HCT116 (cell line): ENCODE measurements at regions not wholly inside any gene's neighbourhood (a gene's known extent, or its start where the extent isn't known, plus 50 kb on each side); places are given as distances from the start of the nearest gene placed in this dataset.
"Not testable (repeated sequence)": the region's sequence is repeated elsewhere in the genome, so short reads cannot be mapped to it uniquely, and the experiment has no call there.

Source experiments
- CBX3 ChIP-seq: IDR thresholded peaks from 2 replicates; pipeline ENCODE4 v1.6.1; 2012; ENCODE audit warnings: low read depth
- CTCF ChIP-seq, 3 experiments: fragments of 200-600 bp in 1 of 3; sonication (generic) in 1 of 3; IDR thresholded peaks in 2 of 3; conservative IDR thresholded peaks in 1 of 3; 2 replicates each; pipeline ENCODE4 v1.5.1; 2012 to 2017; ENCODE audit warnings: low read depth in 2 of 3, low read length in 2 of 3, antibody characterized with exemption in 1 of 3, borderline replicate concordance in 1 of 3, control low read depth in 1 of 3, mild to moderate bottlenecking in 1 of 3, mixed read lengths in 1 of 3, mixed run types in 1 of 3, moderate library complexity in 1 of 3; ENCODE audit not compliant: insufficient read depth in 1 of 3
- EGR1 ChIP-seq: IDR thresholded peaks from 2 replicates; pipeline ENCODE4 v1.6.1; 2012; ENCODE audit warnings: low read depth
- MAX ChIP-seq: IDR thresholded peaks from 2 replicates; pipeline ENCODE4 v1.6.1; 2012
- POLR2AphosphoS5 ChIP-seq: IDR thresholded peaks from 2 replicates; pipeline ENCODE4 v1.6.1; 2011; ENCODE audit warnings: mild to moderate bottlenecking, low read depth, low read length, moderate library complexity
- RAD21 ChIP-seq: IDR thresholded peaks from 2 replicates; pipeline ENCODE4 v1.6.1; 2012; ENCODE audit warnings: low read depth, mild to moderate bottlenecking
- REST ChIP-seq: IDR thresholded peaks from 2 replicates; pipeline ENCODE4 v1.6.1; 2012; ENCODE audit warnings: low read depth
- SP1 ChIP-seq: IDR thresholded peaks from 2 replicates; pipeline ENCODE4 v1.6.1; 2012; ENCODE audit warnings: low read depth

DNA sequence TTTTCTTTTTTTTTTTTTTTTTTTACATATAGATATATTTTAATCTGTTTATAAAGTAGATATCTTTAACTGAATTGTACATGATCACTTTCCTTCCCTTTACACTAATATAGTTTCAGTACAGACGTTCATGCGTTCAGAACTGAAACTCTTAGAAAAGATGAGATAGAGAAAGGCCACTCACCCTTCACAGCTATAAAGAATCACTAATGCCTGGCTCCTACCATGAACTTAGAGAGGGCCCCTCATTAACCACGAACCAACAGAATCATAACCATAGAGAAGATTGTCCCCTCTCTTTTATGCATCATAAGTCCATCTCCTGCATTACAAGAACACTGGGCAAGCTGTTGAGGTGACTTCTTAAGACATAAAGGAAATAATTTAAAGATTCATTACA is 123.8 kb downstream of the FEM1C start:
- TF ChIP-seq SP1; RAD21; MAX; EGR1; CTCF (IDR thresholded peaks at IDR 0.05 in 2 of 3, conservative IDR thresholded peaks at IDR 0.05 in 1 of 3; ENCODE audit: borderline replicate concordance in 1 of 3, insufficient read depth in 1 of 3, low read depth in 2 of 3, low read length in 2 of 3); CBX3; REST; POLR2AphosphoS5: not testable (repeated sequence)
